GM18861 (cell line): ENCODE measurements at regions not wholly inside any gene's neighbourhood (a gene's known extent, or its start where the extent isn't known, plus 50 kb on each side); places are given as distances from the start of the nearest gene placed in this dataset.

ENCODE experiments used
- ATAC-seq: cut with Tn5 transposase; IDR thresholded peaks from one replicate; pipeline ENCODE4 v1.9.1; 2021; ENCODE audit not compliant: unreplicated experiment

DNA sequence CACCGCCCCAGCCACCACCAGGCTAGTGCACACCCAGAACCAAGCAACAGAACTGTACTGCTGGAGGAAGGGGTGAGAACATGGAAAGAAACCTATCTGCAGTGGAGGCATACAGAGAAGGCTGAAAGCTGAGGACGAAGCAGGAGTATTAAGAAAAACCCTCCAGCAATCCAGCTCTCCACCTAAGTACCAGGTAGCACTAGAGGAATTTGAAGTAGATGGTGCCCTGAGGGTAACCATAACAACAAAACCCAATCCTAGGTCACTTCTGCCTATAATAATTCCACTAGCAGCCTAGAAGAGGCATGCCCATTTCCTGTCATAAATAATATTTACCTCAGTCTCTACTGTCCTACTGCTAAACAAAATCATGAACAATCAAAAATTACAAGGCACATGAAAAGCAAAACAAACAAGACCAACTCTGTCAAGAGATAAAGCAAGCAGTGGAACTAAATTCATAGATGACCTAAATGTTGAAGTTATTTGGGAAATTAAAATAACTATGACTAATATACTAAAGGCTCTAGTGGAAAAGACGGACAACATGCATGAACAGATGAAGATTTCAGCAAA is 51.1 kb downstream of the HYCC1 start:
- ATAC-seq: no peak

DNA sequence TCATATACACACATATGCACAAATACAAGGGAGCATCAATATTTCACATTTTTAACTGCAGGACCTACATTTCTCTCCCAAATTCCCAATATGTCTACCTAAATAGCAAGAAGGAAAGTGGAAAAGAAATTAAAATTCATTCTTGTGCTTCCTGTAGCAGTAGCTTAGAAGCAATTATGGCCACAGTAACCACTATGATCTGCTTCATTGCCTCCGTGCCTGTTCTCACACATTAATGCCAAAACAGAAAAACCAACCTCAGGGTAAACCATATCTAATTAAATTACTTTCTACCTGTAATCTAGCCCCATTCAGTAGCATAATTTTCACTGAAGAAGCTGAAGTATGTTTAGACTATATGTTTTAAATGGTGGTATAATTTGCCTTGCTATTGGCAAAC is 55.2 kb downstream of the HYCC1 start:
- ATAC-seq: no peak

DNA sequence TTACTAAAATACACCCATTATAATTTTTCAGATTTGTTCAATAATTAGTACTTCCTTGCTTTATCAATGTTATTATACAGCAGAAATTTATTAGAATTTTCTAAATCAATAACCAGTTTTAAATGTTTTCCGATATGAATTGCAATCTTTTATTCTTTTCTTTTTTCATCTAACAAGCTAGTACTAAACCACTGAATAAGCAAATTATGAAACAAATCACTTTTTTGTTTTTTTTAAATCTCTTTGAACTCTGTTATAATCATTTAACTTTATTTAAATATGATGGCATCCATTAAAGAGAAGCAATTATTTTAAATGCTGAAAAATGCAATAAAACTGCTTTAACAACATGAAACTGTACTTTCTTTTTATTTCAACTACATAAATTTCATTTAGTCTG is 59.7 kb downstream of the HYCC1 start:
- no peak for ATAC-seq

DNA sequence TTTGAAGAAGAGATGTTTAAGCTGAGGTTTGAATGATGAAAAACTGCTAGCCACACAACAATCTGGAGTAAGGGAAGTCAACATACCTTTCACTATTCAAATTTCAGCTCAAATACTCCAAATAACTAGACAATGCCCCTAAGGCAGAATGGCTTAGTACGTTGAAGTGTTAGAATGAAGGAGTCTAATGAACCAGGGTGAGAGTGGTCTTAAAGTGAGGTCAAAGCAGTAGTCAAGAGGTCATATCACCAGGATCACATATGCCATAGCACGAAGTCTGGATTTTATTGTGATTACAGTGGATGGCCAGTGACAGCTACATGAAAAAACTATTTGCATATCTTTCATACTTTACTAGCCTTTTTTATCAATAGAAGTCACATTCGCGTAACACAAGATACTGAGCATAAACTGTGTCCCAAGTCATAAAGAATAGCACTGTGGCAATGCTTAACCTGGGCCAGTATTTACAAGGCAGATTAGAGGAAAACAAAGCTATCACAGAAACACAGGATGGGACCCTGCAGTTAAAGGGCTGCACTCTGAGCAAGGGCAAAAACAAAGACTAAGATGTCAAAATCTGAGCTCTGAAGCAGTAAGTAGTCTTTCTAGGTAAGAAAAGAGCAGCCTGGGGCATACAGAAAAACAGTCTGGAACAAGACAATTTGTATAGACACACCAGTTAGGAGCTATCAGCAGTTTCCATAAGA is 61.5 kb downstream of the HYCC1 start:
- no peak for ATAC-seq

DNA sequence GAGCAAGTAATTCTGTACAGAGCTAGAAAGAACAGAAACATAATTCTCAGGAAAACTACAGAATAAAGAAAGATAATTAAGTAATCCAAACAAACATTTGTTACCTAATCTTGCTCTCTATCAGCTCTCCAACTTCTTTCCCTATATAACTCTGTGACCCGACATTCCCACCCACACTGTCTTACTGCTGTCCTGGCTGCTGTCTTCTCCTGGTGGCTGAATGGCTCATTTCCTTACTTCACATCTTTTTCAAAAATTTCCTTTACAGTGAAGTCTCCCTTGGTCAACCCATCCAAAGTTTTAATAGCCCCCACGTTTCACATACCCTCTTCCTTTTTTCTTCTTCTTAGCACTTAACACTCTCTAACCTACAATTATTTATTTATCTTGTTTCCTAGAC is 64.0 kb downstream of the HYCC1 start:
- no peak for ATAC-seq

DNA sequence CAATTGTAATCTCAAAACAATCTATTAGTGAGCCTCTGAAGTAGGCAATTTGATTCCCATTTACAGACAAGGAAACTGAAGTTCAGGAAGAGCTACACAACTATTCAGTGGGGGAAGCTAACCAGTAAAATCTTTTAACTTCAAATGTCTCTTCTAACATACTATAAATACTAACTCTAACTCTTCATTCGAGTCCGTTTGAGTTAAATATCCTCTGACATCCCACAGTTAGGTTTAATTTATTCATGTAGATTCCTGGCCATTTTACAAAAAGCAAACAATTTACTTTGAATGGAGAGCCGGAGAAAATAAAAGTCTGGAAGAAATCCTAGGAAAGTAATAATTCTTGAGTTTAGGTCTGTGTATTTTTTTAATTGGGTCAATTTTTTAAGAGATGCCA is 64.7 kb downstream of the HYCC1 start:
- ATAC-seq: no peak

DNA sequence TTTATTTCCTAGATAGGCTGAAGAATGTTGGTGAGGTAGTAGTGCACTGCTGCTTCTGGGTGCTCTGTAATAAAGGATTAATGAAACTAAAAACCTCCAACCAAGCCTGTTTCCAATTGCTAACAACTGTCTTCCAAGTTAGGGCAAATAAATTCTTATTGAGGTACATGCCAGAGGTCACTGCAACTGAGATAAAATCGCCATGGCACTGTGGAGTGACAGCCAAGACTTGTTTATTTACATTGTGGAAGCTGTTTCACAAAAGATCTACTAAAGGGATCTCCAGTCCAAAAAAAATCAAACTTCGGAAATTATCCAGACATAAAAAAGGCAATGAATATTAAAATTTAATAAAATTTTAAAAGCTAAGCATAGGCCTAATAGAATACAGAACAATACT is 65.2 kb downstream of the HYCC1 start:
- no peak for ATAC-seq

DNA sequence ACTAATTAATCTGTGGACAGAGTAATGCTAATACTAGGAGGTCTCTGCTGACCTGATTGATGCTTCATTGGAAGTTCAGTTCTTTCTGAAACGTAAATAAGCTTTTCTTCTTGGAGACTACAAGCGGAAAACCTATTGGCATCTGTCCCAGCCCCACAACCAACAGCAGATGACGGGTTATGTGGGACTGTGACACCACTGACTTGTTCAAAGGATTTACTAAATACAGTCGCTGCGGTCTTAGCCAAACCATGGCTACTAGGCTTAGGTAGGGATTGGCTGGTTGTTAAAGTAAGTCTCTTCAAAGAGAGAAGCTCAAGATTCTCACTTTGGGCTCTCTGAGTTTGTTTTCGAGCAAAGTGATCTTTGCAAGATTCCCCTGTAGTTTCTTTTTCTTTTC is 68.3 kb downstream of the HYCC1 start:
- ATAC-seq: no peak

DNA sequence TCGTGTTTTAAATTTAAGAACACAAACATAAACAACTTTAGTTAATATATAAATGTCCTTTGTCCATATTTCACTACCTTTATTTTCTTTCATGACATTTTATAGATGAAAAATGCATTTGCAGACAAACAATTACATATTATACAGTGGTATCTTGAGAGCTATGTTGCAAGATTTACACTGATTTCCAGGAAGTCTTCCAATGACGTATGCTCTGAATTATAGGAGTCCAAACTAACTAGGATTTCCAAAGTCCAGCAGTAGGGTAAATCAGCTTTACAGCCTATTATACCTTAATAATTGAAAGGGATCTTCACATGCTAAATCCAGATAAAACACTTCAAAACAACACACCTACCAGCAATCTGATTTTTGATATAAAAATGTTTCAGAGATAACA is 69.4 kb downstream of the HYCC1 start:
- ATAC-seq: no peak

DNA sequence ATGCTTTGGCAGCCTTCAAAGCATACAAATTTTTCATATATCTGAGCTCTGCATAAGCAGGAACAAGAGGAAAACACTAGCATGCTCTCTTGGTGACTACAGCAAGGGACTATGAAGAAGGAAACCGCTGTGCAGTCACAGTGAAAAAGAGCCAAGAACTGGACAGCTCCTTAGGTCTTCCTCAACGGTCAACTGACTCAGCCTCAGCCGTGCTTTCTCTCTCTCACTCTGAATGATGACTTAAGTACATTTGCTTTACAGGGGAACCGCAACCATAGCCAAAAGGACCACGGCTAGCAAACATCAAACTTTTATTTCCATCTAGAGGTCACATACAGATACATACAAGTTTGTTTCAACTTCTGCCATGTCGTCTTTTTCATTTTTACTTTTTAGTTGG is 69.9 kb downstream of the HYCC1 start:
- no peak for ATAC-seq

DNA sequence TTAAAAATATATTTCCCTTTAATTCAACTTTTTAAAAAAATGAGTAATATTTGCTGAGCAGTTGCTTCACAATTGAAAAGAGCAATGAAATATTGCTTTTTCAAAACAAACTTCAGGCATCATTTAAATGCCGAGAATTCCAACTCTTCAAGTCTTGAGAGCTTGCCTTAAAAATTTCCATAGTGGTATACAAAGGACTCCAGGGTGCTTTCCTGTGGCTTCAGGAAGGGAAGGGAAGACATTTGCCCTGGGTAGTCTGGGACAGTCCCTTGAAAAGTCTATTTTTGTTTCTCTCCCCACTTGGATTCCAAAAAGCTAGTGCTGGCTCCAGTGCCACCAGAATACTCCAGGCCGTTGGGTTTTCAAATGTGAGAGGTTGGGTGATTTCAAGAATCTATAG is 71.7 kb downstream of the HYCC1 start:
- ATAC-seq: no peak

DNA sequence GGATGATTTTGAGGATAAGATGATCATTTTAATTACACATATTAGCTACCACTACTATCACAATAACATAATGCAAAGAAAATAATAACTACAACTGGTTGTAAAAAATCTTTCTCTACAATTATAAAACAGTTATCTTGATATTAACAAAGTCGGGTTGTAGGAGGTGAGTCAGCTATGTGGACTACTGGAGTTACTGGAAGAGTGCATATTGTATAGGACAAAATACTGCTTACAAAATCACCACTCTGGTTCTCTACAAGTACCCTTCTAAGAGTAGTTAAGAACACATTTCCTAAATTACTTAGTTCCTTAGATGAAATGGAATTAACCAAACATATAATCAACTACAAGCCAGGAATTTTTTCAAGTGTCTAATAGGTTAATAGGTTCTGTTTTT is 74.1 kb downstream of the HYCC1 start:
- ATAC-seq: no peak

DNA sequence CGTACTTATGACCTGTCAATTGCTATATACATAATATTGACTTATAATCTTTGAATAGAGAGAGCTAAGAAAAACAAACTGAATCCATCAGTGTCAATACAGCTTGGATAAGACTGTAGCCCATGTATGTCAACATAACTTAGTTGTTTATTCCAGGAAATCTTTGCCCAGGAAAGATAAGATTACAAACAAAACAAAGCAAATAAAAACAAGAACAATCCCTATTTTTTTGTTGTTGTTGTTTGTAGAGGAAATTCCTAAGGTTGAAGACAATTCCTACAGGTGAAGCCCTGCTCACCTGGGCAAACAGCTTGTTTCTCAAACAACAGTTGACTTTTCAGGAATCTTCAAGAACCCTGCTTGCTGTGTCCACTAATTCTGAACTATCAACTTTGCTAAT is 76.0 kb downstream of the HYCC1 start:
- no peak for ATAC-seq

DNA sequence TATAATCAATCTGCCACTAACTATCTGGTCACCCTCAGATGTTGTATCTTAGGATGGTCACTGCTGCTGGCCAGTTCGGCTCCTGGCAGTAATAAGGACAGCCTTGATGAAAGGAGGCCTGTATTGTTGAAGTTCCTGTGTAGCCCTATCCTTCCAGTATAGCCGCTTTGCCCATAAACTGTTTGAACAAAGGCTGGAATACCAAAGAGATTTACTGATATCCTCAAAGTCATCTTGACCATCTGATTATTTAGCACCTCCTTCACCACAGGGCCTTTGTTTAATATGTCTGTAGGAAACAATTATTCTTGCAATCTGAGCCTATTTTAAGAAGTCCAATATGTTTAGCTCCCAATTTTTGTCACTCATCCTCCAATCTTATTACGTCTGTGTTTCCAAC is 77.7 kb downstream of the HYCC1 start:
- ATAC-seq: no peak

DNA sequence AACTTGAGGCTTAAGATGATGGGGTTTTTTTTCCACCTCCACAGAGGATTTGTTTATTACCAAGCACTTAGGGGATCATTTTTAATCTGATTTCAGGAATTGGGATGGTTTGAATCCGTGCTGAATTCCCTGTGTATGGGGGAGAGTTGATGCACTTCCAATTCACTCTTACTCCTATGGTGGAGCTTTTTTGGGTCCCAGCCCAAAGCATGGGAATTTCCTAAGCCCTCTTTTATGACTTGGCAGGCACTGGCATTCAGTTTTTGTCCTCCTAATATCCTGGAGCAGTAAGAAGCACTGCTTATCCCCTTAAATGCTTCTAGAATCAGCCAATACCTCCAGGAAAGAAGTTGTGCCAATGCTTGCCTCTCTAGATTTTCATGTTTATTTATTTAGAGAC is 78.7 kb downstream of the HYCC1 start:
- no peak for ATAC-seq

DNA sequence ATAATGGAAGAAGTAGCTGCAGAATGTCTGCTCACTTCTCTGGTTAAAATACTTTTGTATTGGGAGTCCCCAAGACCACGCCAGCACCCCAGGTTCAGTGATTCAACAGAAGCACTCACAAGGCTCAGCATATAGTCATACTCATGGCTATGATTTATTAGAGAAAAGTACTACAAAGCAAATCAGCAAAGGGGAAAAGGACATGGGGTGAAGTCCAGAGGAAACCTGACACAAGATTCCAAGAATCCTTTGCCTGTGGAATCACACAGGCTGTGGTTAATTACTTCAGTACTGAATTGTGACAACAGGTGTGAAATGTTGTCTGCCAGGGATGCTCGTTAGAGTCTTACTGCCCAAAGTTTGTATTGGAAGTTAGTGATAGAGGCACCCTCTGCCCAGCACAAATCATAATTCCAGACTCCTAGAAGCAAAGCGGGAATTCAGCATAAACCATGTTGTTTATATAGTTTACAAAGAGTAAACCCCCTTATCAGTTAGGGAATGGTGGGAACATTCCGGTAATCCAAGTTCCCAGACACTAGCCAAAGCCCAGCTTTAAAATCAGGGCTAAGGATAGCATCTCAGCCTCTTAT is 79.4 kb downstream of the HYCC1 start:
- ATAC-seq: no peak

DNA sequence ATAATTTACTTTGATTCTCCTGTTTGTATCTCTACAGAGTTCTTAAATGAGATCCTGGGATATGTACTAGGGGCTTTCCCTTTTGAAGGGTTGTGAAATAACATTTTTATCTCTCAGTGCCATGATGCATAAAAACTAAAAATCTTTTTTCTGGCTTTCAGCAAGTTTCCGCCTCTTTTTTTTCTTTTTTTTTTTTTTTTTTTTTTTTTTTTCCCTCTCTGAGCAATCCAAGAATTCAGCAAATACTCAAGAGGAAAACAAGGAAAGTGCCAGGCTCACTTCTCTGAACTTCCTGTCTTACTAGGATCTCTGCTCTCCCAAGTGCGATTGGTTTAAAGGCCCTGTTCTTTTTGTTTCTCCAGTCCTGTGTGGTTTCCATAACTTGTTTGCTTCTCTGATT is 79.9 kb downstream of the HYCC1 start:
- ATAC-seq: no peak

DNA sequence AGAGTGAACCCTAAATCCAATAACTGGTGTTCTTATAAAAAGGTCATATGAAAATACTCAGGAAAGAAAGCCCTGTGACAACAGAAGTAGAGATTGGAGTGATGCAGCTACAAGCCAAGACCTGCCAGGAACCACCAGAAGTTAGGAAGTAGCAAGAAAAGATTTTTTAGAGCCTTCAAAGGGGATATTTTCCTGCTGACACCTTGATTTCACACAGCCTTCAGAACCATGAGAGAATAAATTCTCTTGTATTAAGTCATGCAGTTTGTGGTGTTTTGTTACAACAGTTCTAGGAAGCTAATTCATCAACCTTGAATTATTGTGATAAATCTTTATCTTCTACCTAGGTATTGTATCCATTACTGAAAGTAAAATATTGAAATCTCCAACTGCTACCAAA is 81.0 kb downstream of the HYCC1 start:
- ATAC-seq: no peak

DNA sequence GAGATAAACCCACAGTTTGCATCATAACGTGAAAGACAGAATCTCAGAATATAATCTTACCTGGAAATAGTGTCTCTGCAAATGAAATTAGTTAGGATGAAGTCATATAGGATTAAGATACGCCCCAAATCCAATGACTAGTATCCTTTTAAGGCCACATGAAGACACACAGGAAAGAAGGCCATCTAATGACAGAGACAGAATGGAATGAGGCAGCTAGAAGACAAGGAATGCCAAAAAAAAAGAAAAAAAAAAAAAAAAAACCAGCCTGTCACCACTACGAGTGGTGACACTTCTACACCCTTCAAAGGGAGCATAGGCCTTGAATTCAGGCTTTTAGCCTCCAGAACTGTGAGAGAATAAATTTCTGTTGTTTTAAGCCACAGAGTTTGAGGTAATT is 82.9 kb downstream of the HYCC1 start:
- ATAC-seq: no peak

DNA sequence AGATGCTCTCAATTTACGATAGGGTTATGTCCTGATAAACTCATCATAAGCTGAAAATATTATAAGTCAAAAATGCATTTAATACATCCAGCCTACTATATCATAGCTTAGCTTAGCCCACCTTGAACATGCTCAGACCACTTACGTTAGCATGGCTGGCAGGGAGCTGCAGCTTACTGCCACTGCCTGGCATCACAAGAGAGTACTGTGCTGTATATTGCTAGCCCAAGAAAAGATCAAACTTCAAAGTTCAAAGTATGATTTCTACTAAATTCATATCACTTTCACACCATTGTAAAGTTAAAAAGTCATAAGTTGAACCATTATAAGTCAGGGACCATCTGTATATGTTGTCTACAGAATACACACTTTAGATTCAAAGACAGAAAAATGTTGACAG is 91.6 kb downstream of the HYCC1 start:
- no peak for ATAC-seq

DNA sequence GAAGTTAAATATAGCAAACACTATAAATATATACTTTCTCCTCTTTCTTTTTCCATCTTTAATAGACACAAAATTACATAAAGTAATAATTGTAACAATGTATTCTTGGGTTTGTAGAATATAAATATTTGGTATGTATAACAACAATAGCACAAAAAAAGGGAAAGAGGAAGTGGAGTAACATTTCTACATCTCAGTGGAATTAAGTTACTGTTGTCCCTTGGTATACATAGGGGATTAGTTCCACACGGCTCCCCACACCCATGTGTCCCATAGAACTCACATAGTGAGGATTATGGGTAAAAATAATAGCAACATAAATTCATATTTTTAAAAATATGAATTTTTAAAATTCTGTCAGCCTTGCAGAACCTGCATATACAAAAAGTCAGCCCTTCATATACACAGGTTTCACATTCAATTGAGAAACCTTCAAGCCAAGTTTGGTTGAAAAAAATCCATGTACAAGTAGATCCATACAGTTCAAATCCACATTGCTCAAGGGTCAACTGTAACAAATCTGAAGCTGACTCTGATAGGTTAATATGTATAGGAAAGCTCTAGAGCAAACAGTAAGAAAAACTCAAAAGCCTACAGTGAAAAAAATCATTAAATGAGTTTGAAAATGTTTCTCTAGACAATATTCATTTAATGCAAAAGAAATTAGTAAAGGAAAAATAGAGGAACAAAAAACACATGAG is 92.4 kb downstream of the HYCC1 start:
- ATAC-seq: no peak

DNA sequence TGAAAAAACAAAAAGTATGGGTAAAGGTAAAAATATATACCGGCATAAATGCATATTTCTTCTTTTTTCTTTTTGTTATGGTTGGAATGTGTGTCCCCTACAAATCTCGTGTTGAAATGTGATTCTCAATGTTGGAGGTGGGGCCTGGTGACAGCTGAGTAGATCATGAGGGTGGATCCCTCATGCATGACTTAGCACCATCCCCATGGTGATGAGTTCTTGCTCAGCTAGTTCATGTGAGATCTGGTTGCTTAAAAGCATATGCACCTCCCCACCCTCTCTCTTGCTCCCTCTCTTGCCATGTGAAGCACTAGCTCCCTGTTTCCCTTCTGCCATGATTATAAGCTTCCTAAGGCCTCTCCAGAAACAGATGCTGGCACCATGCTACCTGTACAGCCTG is 93.3 kb downstream of the HYCC1 start:
- no peak for ATAC-seq
